ENCODE measurements at regions not wholly inside any gene's neighbourhood (a gene's known extent, or its start where the extent isn't known, plus 50 kb on each side); places are given as distances from the start of the nearest gene placed in this dataset.

GRCh38 chr11:87431392-87431791 lies 393.7 kb downstream of the TMEM135 start:
- no peak for TF ChIP-seq CTCF (IDR thresholded peaks at IDR 0.05)
- TF ChIP-seq POLR2A (IDR thresholded peaks at IDR 0.05) = no peak
- TF ChIP-seq EP300 (IDR thresholded peaks at IDR 0.05) = no peak

Measured in tibial nerve (tissue), 4 donors.